ENCODE measurements at regions not wholly inside any gene's neighbourhood (a gene's known extent, or its start where the extent isn't known, plus 50 kb on each side); places are given as distances from the start of the nearest gene placed in this dataset.
A peak's percentile ranks its signal among the peaks of the same experiment; 100 is the strongest.
"Not testable (repeated sequence)": the region's sequence is repeated elsewhere in the genome, so short reads cannot be mapped to it uniquely, and the experiment has no call there.

- Mint-ChIP-seq H3K36me3 (ENCODE audit: low read depth) (no peaks in the 10 kb centered on the region), H3K4me3 (no peak overlapping the region), H3K4me1 (no peaks in the 10 kb centered on the region), H3K27ac (no peak overlapping the region), H3K9me3 (no peaks in the 10 kb centered on the region), H3K27me3 (ENCODE audit: insufficient read depth) (no peaks in the 10 kb centered on the region)
- WGBS, 2 experiments (ENCODE audit: insufficient coverage in 1 of 2, insufficient read length in 1 of 2) = 94% methylated on average over 3 of the region's 4 CpGs; no CpG with 5 or more reads in 1 of the 2 experiments
- DNase-seq = no peak
- Histone ChIP-seq H3K9me3 (ENCODE audit: control insufficient read depth, low read length) (no peaks in the 10 kb centered on the region), H3K4me1 (ENCODE audit: control insufficient read depth, insufficient read depth, low read length) (no peaks in the 10 kb centered on the region), H3K9ac (ENCODE audit: extremely low read depth, low read length, poor library complexity, severe bottlenecking) (no peak overlapping the region), H3K4me3 (ENCODE audit: low read length) (no peak overlapping the region), H3K27me3 (ENCODE audit: control insufficient read depth, insufficient read depth, low read length, poor library complexity, severe bottlenecking) (no peaks in the 10 kb centered on the region), H3K27ac (ENCODE audit: low read depth, low read length) (no peak overlapping the region), H3K36me3 (ENCODE audit: control insufficient read depth, insufficient read depth, low read length) (no peaks in the 10 kb centered on the region)
- no peak for TF ChIP-seq CTCF (conservative IDR thresholded peaks at IDR 0.05)
Measured at GRCh38 chr3:165613014-165613413, 224.2 kb downstream of the BCHE start.

GRCh38 chr3:165607221-165607620 is 230.0 kb downstream of the BCHE start:
- H3K36me3 ChIP-seq (ENCODE audit: control insufficient read depth, insufficient read depth, low read length) = no peaks in the 10 kb centered on the region
- no peak overlapping the region for H3K9ac ChIP-seq (ENCODE audit: extremely low read depth, low read length, poor library complexity, severe bottlenecking)
- H3K4me1 Mint-ChIP-seq = no peaks in the 10 kb centered on the region
- no peaks in the 10 kb centered on the region for H3K4me1 ChIP-seq (ENCODE audit: control insufficient read depth, insufficient read depth, low read length)
- H3K9me3 ChIP-seq (ENCODE audit: control insufficient read depth, low read length) = no peaks in the 10 kb centered on the region
- DNase-seq = no peak
- no peak overlapping the region for H3K4me3 Mint-ChIP-seq
- no peak for TF ChIP-seq CTCF (conservative IDR thresholded peaks at IDR 0.05)
- H3K36me3 Mint-ChIP-seq (ENCODE audit: low read depth) = no peaks in the 10 kb centered on the region
- H3K9me3 Mint-ChIP-seq = no peaks in the 10 kb centered on the region
- H3K27me3 ChIP-seq (ENCODE audit: control insufficient read depth, insufficient read depth, low read length, poor library complexity, severe bottlenecking) = no peaks in the 10 kb centered on the region
- no peak overlapping the region for H3K4me3 ChIP-seq (ENCODE audit: low read length)
- H3K27ac ChIP-seq (ENCODE audit: low read depth, low read length) = no peak overlapping the region
- no peak overlapping the region for H3K27ac Mint-ChIP-seq
- H3K27me3 Mint-ChIP-seq (ENCODE audit: insufficient read depth) = no peaks in the 10 kb centered on the region

GRCh38 chr3:165603196-165603595 is 234.0 kb downstream of the BCHE start:
- Mint-ChIP-seq H3K36me3 (ENCODE audit: low read depth) (no peaks in the 10 kb centered on the region), H3K27ac (no peak overlapping the region), H3K27me3 (ENCODE audit: insufficient read depth) (no peaks in the 10 kb centered on the region), H3K9me3 (no peaks in the 10 kb centered on the region), H3K4me1 (no peaks in the 10 kb centered on the region), H3K4me3 (no peak overlapping the region)
- 92 to 100% methylated on average over 1 to 2 of the region's 2 CpGs for WGBS, 2 experiments (ENCODE audit: insufficient coverage in 1 of 2, insufficient read length in 1 of 2)
- Histone ChIP-seq H3K9ac (ENCODE audit: extremely low read depth, low read length, poor library complexity, severe bottlenecking) (no peak overlapping the region), H3K27me3 (ENCODE audit: control insufficient read depth, insufficient read depth, low read length, poor library complexity, severe bottlenecking) (no peaks in the 10 kb centered on the region), H3K4me1 (ENCODE audit: control insufficient read depth, insufficient read depth, low read length) (no peaks in the 10 kb centered on the region), H3K27ac (ENCODE audit: low read depth, low read length) (no peak overlapping the region), H3K36me3 (ENCODE audit: control insufficient read depth, insufficient read depth, low read length) (no peaks in the 10 kb centered on the region), H3K9me3 (ENCODE audit: control insufficient read depth, low read length) (no peaks in the 10 kb centered on the region), H3K4me3 (ENCODE audit: low read length) (no peak overlapping the region)
- DNase-seq = no peak
- no peak for TF ChIP-seq CTCF (conservative IDR thresholded peaks at IDR 0.05)

- H3K36me3 ChIP-seq (ENCODE audit: control insufficient read depth, insufficient read depth, low read length); H3K27me3 ChIP-seq (ENCODE audit: control insufficient read depth, insufficient read depth, low read length, poor library complexity, severe bottlenecking); H3K4me1 ChIP-seq (ENCODE audit: control insufficient read depth, insufficient read depth, low read length); H3K4me1 Mint-ChIP-seq; H3K36me3 Mint-ChIP-seq (ENCODE audit: low read depth); H3K9me3 Mint-ChIP-seq; H3K4me3 ChIP-seq (ENCODE audit: low read length); H3K9me3 ChIP-seq (ENCODE audit: control insufficient read depth, low read length); H3K27me3 Mint-ChIP-seq (ENCODE audit: insufficient read depth); H3K27ac ChIP-seq (ENCODE audit: low read depth, low read length); H3K9ac ChIP-seq (ENCODE audit: extremely low read depth, low read length, poor library complexity, severe bottlenecking); DNase-seq: not testable (repeated sequence)
- H3K4me3 Mint-ChIP-seq = peak overlapping the region; percentile 54
- 94% methylated on average over 13 of the region's 13 CpGs; no CpG with 5 or more reads in 1 of the 2 experiments for WGBS, 2 experiments (ENCODE audit: insufficient coverage in 1 of 2, insufficient read length in 1 of 2)
- peak overlapping the region; percentile 75 for H3K27ac Mint-ChIP-seq
Measured at GRCh38 chr3:165572566-165572965, 264.7 kb downstream of the BCHE start.
